Keratinocyte (primary cell): ENCODE measurements at regions not wholly inside any gene's neighbourhood (a gene's known extent, or its start where the extent isn't known, plus 50 kb on each side); places are given as distances from the start of the nearest gene placed in this dataset.

Source experiments
- DNase-seq: peaks from one replicate; pipeline ENCODE4 v3.0.0-alpha.2; 2011; ENCODE audit warnings: low read depth, missing footprints, low spot score
- FAIRE-seq: peaks from 2 replicates; lab custom pipeline; 2011; peaks lifted over from hg19 to GRCh38; lab: Jason Lieb, UNC
- H2AFZ ChIP-seq: 2 replicates; pipeline ENCODE4 v1.6.0; 2012; ENCODE audit warnings: low read length, control low read depth, inconsistent platforms; ENCODE audit not compliant: control insufficient read depth
- H3K27ac ChIP-seq: 2 replicates; pipeline ENCODE4 v1.5.1; 2011; ENCODE audit warnings: low read length; ENCODE audit not compliant: control insufficient read depth, insufficient read depth
- H3K27me3 ChIP-seq: 3 replicates; pipeline ENCODE4 v1.6.0; 2011; ENCODE audit warnings: low read length; ENCODE audit not compliant: control insufficient read depth, insufficient read depth; ENCODE audit errors: extremely low read depth
- H3K36me3 ChIP-seq, 2 experiments: 2 replicates in 1 of 2; 3 replicates in 1 of 2; pipeline ENCODE4 v1.5.1; 2011; ENCODE audit warnings: low read length in 2 of 2, mild to moderate bottlenecking in 1 of 2; ENCODE audit not compliant: control insufficient read depth in 2 of 2, insufficient read depth in 2 of 2; ENCODE audit errors: extremely low read depth in 1 of 2
- H3K4me1 ChIP-seq: 3 replicates; pipeline ENCODE4 v1.5.1; 2011; ENCODE audit warnings: low read length; ENCODE audit not compliant: control insufficient read depth, insufficient read depth; ENCODE audit errors: extremely low read depth
- H3K4me2 ChIP-seq: 3 replicates; pipeline ENCODE4 v1.6.0; 2011; ENCODE audit warnings: low read depth, low read length; ENCODE audit not compliant: control insufficient read depth, insufficient read depth; ENCODE audit errors: extremely low read depth
- H3K4me3 ChIP-seq, 3 experiments: fragments of 200-600 bp in 1 of 3; sonication (generic) in 1 of 3; 2 replicates in 2 of 3; 3 replicates in 1 of 3; pipeline ENCODE4 v1.5.1; 2011 to 2016; ENCODE audit warnings: low read length in 3 of 3, mild to moderate bottlenecking in 3 of 3, control low read depth in 2 of 3, inconsistent platforms in 1 of 3, low read depth in 1 of 3, mixed read lengths in 1 of 3, mixed run types in 1 of 3, moderate library complexity in 1 of 3; ENCODE audit not compliant: control insufficient read depth in 2 of 3, insufficient read depth in 2 of 3; ENCODE audit errors: extremely low read depth in 1 of 3
- H3K79me2 ChIP-seq: 2 replicates; pipeline ENCODE4 v1.6.0; 2012; ENCODE audit warnings: low read length; ENCODE audit not compliant: control insufficient read depth, insufficient read depth
- H3K9ac ChIP-seq: 3 replicates; pipeline ENCODE4 v1.6.0; 2011; ENCODE audit warnings: low read length; ENCODE audit not compliant: control insufficient read depth, insufficient read depth; ENCODE audit errors: extremely low read depth
- H3K9me1 ChIP-seq: 3 replicates; pipeline ENCODE4 v1.6.0; 2011; ENCODE audit warnings: low read length; ENCODE audit not compliant: control insufficient read depth, insufficient read depth; ENCODE audit errors: extremely low read depth
- H3K9me3 ChIP-seq: 2 replicates; pipeline ENCODE4 v1.5.1; 2012; ENCODE audit warnings: low read depth, low read length; ENCODE audit not compliant: control insufficient read depth
- H4K20me1 ChIP-seq: 3 replicates; pipeline ENCODE4 v1.6.0; 2011; ENCODE audit warnings: low read length; ENCODE audit not compliant: control insufficient read depth, insufficient read depth; ENCODE audit errors: extremely low read depth
- CTCF ChIP-seq, 3 experiments: IDR thresholded peaks in 1 of 3; conservative IDR thresholded peaks in 1 of 3; optimal IDR thresholded peaks in 1 of 3; 2 replicates in 2 of 3; 3 replicates in 1 of 3; pipeline versions ENCODE3 to v1.5.1; 2011; ENCODE audit warnings: low read length in 3 of 3, mild to moderate bottlenecking in 3 of 3, moderate library complexity in 2 of 3, control low read depth in 1 of 3, inconsistent platforms in 1 of 3; ENCODE audit not compliant: insufficient read depth in 2 of 3; ENCODE audit errors: extremely low read depth in 1 of 3
- EZH2 ChIP-seq: IDR thresholded peaks from one replicate; pipeline ENCODE4 v1.6.1; 2012; ENCODE audit warnings: inconsistent platforms, mild to moderate bottlenecking, low read length, moderate library complexity
- dilution Hi-C: fragments of 300-500 bp; cut with MboI; formaldehyde crosslinking; loops from one replicate; pipeline ENCODE4 v1.7.0; 2020; ENCODE audit warnings: low sequenced_read_pairs; ENCODE audit not compliant: extremely low pct_ligation_motif_present

- DNase-seq = no peak
- no peak overlapping the region for H3K4me3 ChIP-seq
- no peak overlapping the region for H3K4me2 ChIP-seq
- H3K9me3 ChIP-seq = no peaks in the 10 kb centered on the region
- no peak overlapping the region for H2AFZ ChIP-seq
- no peaks in the 10 kb centered on the region for H3K9me1 ChIP-seq
- dilution Hi-C loops = no loop called here
- FAIRE-seq = no peak
- no peaks in the 10 kb centered on the region for H3K79me2 ChIP-seq
- TF ChIP-seq CTCF (optimal IDR thresholded peaks at IDR 0.05 in 1 of 3, IDR thresholded peaks at IDR 0.05 in 1 of 3, conservative IDR thresholded peaks at IDR 0.05 in 1 of 3; ENCODE audit: extremely low read depth in 1 of 3, insufficient read depth in 2 of 3, low read length in 3 of 3) = no peak
- TF ChIP-seq EZH2 = no peak
- no peaks in the 10 kb centered on the region for H4K20me1 ChIP-seq
- H3K36me3 ChIP-seq = no peaks in the 10 kb centered on the region
- no peak overlapping the region for H3K9ac ChIP-seq
- H3K27me3 ChIP-seq = no peaks in the 10 kb centered on the region
- H3K4me1 ChIP-seq = no peaks in the 10 kb centered on the region
- no peak overlapping the region for H3K27ac ChIP-seq
Observed at GRCh38 chr4:173935622-173936405, 347.7 kb downstream of the FBXO8 start.

- H3K27ac ChIP-seq = no peak overlapping the region
- no peak overlapping the region for H3K9ac ChIP-seq
- dilution Hi-C loops = no loop called here
- no peaks in the 10 kb centered on the region for H4K20me1 ChIP-seq
- no peaks in the 10 kb centered on the region for H3K79me2 ChIP-seq
- no peaks in the 10 kb centered on the region for H3K9me3 ChIP-seq
- H3K9me1 ChIP-seq = no peaks in the 10 kb centered on the region
- H3K27me3 ChIP-seq = no peaks in the 10 kb centered on the region
- no peaks in the 10 kb centered on the region for H3K36me3 ChIP-seq
- H3K4me2 ChIP-seq = no peak overlapping the region
- H3K4me3 ChIP-seq = no peak overlapping the region
- TF ChIP-seq CTCF (optimal IDR thresholded peaks at IDR 0.05 in 1 of 3, IDR thresholded peaks at IDR 0.05 in 1 of 3, conservative IDR thresholded peaks at IDR 0.05 in 1 of 3; ENCODE audit: extremely low read depth in 1 of 3, insufficient read depth in 2 of 3, low read length in 3 of 3) = no peak
- no peak for TF ChIP-seq EZH2
- H3K4me1 ChIP-seq = no peaks in the 10 kb centered on the region
- DNase-seq = no peak
- no peak overlapping the region for H2AFZ ChIP-seq
- no peak for FAIRE-seq
Observed at GRCh38 chr4:173934933-173935620, 348.4 kb downstream of the FBXO8 start.
